SK-N-MC (cell line): ENCODE measurements at regions not wholly inside any gene's neighbourhood (a gene's known extent, or its start where the extent isn't known, plus 50 kb on each side); places are given as distances from the start of the nearest gene placed in this dataset.
"Not testable (repeated sequence)": the region's sequence is repeated elsewhere in the genome, so short reads cannot be mapped to it uniquely, and the experiment has no call there.

ENCODE experiments used
- EZH2 ChIP-seq: fragments of 200-600 bp; sonication (generic); IDR thresholded peaks from one replicate; pipeline ENCODE4 v1.6.1; 2017; ENCODE audit warnings: antibody characterized with exemption
- POLR2AphosphoS5 ChIP-seq: IDR thresholded peaks from 2 replicates; pipeline ENCODE4 v1.6.1; 2012; ENCODE audit warnings: mild to moderate bottlenecking, low read depth, low read length, borderline replicate concordance

DNA sequence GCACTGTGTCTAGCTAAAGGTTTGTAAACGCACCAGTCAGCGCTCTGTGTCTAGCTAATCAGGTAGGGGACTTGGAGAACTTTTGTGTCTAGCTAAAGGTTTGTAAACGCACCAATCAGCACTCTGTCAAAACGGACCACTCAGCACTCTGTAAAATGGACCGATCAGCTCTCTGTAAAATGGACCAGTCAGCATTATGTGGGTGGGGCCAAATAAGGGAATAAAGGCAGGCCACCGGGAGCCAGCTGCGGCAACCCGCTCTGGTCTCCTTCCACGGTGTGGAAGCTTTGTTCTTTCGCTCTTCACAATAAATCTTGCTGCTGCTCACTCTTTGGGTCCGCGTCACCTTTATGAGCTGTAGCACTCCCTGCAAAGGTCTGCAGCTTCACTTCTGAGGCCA lies 90.2 kb downstream of the ASCL4 start:
- not testable (repeated sequence) for TF ChIP-seq EZH2, POLR2AphosphoS5
